ENCODE measurements at regions not wholly inside any gene's neighbourhood (a gene's known extent, or its start where the extent isn't known, plus 50 kb on each side); places are given as distances from the start of the nearest gene placed in this dataset.

- TF ChIP-seq REST (IDR thresholded peaks at IDR 0.05; ENCODE audit: unreplicated experiment) (no peak), STAT1 (IDR thresholded peaks at IDR 0.05; ENCODE audit: unreplicated experiment) (no peak), CTCF (conservative IDR thresholded peaks at IDR 0.05; ENCODE audit: low read depth in 2 of 2) (no peak)
These were observed 249.4 kb upstream of the MGAT5 start (continued) for GRCh38 chr2:134004467-134004866.

- peaks cover 10% of the 10 kb centered on the region; the same call in 1 of the 2 replicates for H3K9me2 ChIP-seq (ENCODE audit: insufficient read depth)
- no peaks in the 10 kb centered on the region for H3K36me3 Mint-ChIP-seq (ENCODE audit: low read depth)
- DNase-seq (ENCODE audit: low spot score) (no peak), ATAC-seq (no peak)
- H3K27ac ChIP-seq (ENCODE audit: low read depth): no peak overlapping the region
- H3K27me3 Mint-ChIP-seq (ENCODE audit: insufficient read depth, low read depth, poor library complexity): no peaks in the 10 kb centered on the region
- H3K4me1 Mint-ChIP-seq: no peaks in the 10 kb centered on the region
- H3K4me3 Mint-ChIP-seq: no peak overlapping the region
- no peak overlapping the region for H3K4me3 ChIP-seq
- no peak overlapping the region for H3K4me2 ChIP-seq
- no peaks in the 10 kb centered on the region for H3K27me3 ChIP-seq (ENCODE audit: insufficient read depth)
- no peak overlapping the region for H2AFZ ChIP-seq
- H3K4me1 ChIP-seq (ENCODE audit: insufficient read depth): no peaks in the 10 kb centered on the region
- H3K79me2 ChIP-seq (replicated peaks; ENCODE audit: insufficient read depth): no peaks in the 10 kb centered on the region
- H3K9me3 Mint-ChIP-seq: no peaks in the 10 kb centered on the region
- H3K36me3 ChIP-seq (ENCODE audit: insufficient read depth): no peaks in the 10 kb centered on the region
- no peaks in the 10 kb centered on the region for H4K20me1 ChIP-seq (replicated peaks; ENCODE audit: insufficient read depth)
- no peaks in the 10 kb centered on the region for H3F3A ChIP-seq (replicated peaks; ENCODE audit: low read depth)
- no peak overlapping the region for H3K27ac Mint-ChIP-seq
- TF ChIP-seq POLR2AphosphoS5 (IDR thresholded peaks at IDR 0.05; ENCODE audit: low read depth): no peak
- no peak for TF ChIP-seq REST (IDR thresholded peaks at IDR 0.05; ENCODE audit: unreplicated experiment)
- TF ChIP-seq JUNB (IDR thresholded peaks at IDR 0.05; ENCODE audit: unreplicated experiment): no peak
- no peak for TF ChIP-seq ZNF462 (CRISPR knock-in tag; IDR thresholded peaks at IDR 0.05)
- no peak for TF ChIP-seq CTCF (conservative IDR thresholded peaks at IDR 0.05; ENCODE audit: low read depth in 2 of 2)
- no peak for TF ChIP-seq STAT1 (IDR thresholded peaks at IDR 0.05; ENCODE audit: unreplicated experiment)
- no peak for TF ChIP-seq ZNF114 (CRISPR knock-in tag; IDR thresholded peaks at IDR 0.05)
These were observed 245.0 kb upstream of the MGAT5 start for GRCh38 chr2:134008837-134009236.

All from GM23338 (cell line).